ENCODE measurements at regions not wholly inside any gene's neighbourhood (a gene's known extent, or its start where the extent isn't known, plus 50 kb on each side); places are given as distances from the start of the nearest gene placed in this dataset.

DNA sequence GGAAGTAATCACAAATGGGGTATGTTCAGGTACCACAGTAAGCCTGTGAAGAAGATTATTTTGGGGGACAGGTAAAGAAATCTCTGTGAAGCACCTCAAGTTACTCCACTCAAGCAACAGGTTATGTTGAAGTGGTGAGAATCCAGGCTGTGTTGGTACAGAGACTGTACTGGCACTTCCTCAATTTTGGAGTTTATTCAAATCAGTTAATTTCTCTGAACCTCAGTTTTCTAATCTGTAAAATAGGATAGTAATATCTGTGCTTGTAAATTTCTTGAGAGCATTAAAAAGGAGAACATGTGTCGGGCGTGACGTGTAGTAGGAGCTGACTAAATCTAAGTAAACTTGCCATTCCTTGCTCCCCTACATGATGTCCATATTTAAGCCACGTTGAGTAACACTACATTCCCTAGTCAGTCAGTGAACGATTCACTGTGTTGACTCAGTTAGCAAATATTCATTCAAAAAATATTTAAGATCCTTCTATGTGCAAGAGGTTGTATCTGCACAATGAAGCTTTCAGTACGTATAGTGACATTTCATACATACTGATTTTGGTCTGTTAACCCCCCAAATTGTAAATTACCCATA is 504.2 kb downstream of the ZEB2 start:
- ATAC-seq (ENCODE audit: low FRiP score in 2 of 2) = no peak
- TF ChIP-seq POLR2AphosphoS5 (IDR thresholded peaks at IDR 0.05) (no peak), EP300 (IDR thresholded peaks at IDR 0.05) (no peak), POLR2A (IDR thresholded peaks at IDR 0.05) (no peak)
- TF ChIP-seq, protein P1, sequence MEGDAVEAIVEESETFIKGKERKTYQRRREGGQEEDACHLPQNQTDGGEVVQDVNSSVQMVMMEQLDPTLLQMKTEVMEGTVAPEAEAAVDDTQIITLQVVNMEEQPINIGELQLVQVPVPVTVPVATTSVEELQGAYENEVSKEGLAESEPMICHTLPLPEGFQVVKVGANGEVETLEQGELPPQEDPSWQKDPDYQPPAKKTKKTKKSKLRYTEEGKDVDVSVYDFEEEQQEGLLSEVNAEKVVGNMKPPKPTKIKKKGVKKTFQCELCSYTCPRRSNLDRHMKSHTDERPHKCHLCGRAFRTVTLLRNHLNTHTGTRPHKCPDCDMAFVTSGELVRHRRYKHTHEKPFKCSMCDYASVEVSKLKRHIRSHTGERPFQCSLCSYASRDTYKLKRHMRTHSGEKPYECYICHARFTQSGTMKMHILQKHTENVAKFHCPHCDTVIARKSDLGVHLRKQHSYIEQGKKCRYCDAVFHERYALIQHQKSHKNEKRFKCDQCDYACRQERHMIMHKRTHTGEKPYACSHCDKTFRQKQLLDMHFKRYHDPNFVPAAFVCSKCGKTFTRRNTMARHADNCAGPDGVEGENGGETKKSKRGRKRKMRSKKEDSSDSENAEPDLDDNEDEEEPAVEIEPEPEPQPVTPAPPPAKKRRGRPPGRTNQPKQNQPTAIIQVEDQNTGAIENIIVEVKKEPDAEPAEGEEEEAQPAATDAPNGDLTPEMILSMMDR (IDR thresholded peaks at IDR 0.05) = no peak
- Histone ChIP-seq H3K9me3 (no peaks in the 10 kb centered on the region), H3K4me3 (no peak overlapping the region), H3K27ac (no peak overlapping the region), H3K36me3 (no peaks in the 10 kb centered on the region), H3K27me3 (no peaks in the 10 kb centered on the region), H3K4me1 (no peaks in the 10 kb centered on the region)
- WGBS, 2 donors = 89 to 90% methylated on average over 6 of the region's 6 CpGs
- no peak for DNase-seq

DNA sequence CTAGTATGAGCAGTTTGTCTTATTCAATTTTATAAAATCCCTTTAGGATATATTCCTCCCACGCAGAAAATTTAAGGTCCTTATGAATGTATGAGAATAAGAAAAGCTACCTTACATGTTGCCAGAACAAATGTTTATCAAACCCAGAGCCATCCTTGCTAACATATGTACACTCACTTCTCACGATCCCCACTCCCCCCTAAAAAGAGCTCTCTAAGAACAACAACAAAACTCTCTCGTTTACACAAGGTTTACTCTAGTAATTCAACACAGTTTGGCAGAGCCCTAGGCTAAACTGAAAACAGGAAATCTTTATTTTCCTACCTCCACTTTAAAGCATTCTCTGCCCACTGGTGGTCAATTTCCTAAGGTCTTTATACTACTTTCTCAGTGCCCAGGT is 504.9 kb downstream of the ZEB2 start:
- H3K27me3 ChIP-seq = no peaks in the 10 kb centered on the region
- no peak overlapping the region for H3K27ac ChIP-seq
- no peaks in the 10 kb centered on the region for H3K36me3 ChIP-seq
- no peaks in the 10 kb centered on the region for H3K4me1 ChIP-seq
- DNase-seq (no peak), ATAC-seq (ENCODE audit: low FRiP score in 2 of 2) (no peak)
- TF ChIP-seq EP300 (IDR thresholded peaks at IDR 0.05) (no peak), POLR2A (IDR thresholded peaks at IDR 0.05) (no peak), POLR2AphosphoS5 (IDR thresholded peaks at IDR 0.05) (no peak)
- TF ChIP-seq, protein P1 (IDR thresholded peaks at IDR 0.05) = no peak
- 54 to 57% methylated on average over 3 of the region's 3 CpGs for WGBS, 2 donors
- no peaks in the 10 kb centered on the region for H3K9me3 ChIP-seq
- no peak overlapping the region for H3K4me3 ChIP-seq

DNA sequence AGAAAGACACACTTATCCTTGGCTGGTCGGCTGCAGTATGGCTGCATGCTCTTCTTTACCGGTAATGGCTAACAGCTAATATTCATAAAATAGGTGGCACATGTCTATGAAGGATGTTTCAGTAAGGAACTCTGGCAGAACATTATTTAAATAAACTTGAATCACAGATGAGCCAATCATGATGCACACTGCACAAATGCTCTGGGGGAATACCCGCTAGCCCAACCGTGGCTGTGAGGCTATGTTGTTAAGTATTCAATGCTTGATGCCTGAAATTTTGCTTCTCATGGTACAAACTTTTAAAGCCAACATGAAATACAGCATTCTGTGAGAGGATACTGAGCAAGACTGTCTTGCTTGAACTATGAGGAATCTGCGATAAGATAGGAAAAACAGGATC is 505.8 kb downstream of the ZEB2 start:
- 94 to 96% methylated on average over 5 of the region's 5 CpGs for WGBS, 2 donors
- Histone ChIP-seq H3K4me3 (no peak overlapping the region), H3K36me3 (no peaks in the 10 kb centered on the region), H3K4me1 (no peaks in the 10 kb centered on the region), H3K27ac (no peak overlapping the region), H3K27me3 (no peaks in the 10 kb centered on the region), H3K9me3 (no peaks in the 10 kb centered on the region)
- no peak for DNase-seq
- no peak for ATAC-seq (ENCODE audit: low FRiP score in 2 of 2)
- TF ChIP-seq POLR2AphosphoS5 (IDR thresholded peaks at IDR 0.05) (no peak), EP300 (IDR thresholded peaks at IDR 0.05) (no peak), POLR2A (IDR thresholded peaks at IDR 0.05) (no peak)

DNA sequence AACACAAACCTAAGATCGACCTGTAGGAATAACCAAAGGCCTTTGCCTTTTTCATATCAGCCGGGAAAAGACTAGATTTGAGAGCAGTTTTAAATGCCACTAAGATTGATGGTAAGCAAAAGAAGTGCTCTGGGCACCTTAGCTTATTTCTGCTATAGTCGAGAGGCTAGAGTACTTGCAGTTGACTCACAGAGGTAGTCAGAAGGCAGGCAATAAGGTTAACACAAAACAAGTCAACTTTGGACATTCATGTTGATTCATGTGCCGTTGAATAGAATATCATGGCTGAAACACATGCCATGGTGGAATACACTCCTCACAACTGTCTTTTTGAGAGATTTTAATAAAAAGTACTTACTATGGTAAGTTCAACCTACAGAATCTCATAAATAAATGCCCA is 507.6 kb downstream of the ZEB2 start:
- no peaks in the 10 kb centered on the region for H3K9me3 ChIP-seq
- H3K4me1 ChIP-seq = no peaks in the 10 kb centered on the region
- H3K27ac ChIP-seq = no peak overlapping the region
- H3K36me3 ChIP-seq = no peaks in the 10 kb centered on the region
- TF ChIP-seq POLR2AphosphoS5 (IDR thresholded peaks at IDR 0.05) = no peak
- TF ChIP-seq POLR2A (IDR thresholded peaks at IDR 0.05) = no peak
- TF ChIP-seq, protein P1 (IDR thresholded peaks at IDR 0.05) = no peak
- TF ChIP-seq EP300 (IDR thresholded peaks at IDR 0.05) = no peak
- DNase-seq (no peak), ATAC-seq (ENCODE audit: low FRiP score in 2 of 2) (no peak)
- H3K4me3 ChIP-seq = no peak overlapping the region
- H3K27me3 ChIP-seq = no peaks in the 10 kb centered on the region
- 92 to 99% methylated on average over 4 of the region's 4 CpGs for WGBS, 2 donors

DNA sequence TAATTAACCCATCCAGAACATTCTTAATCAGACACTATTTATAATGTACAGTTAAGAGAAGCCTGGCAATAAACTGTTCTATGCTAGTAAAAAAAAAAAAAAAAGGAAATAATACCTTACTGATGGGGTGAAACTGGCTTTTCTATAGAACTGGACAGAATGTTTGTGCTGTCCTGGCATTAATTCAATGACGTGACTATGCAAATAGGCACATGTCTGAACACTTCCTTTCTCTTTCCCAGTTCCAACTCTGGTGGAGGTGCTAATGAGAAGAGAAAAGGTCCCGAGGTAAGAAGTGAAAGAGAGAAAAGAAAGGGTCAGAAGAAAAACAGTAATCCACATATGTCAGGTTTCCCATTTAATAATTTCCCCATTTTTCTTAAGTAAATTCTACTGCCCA is 508.4 kb downstream of the ZEB2 start:
- DNase-seq = no peak
- ATAC-seq (ENCODE audit: low FRiP score in 2 of 2) = no peak
- Histone ChIP-seq H3K27me3 (no peaks in the 10 kb centered on the region), H3K36me3 (no peaks in the 10 kb centered on the region), H3K4me1 (no peaks in the 10 kb centered on the region), H3K9me3 (no peaks in the 10 kb centered on the region), H3K27ac (no peak overlapping the region), H3K4me3 (no peak overlapping the region)
- TF ChIP-seq POLR2AphosphoS5 (IDR thresholded peaks at IDR 0.05) (no peak), EP300 (IDR thresholded peaks at IDR 0.05) (no peak), POLR2A (IDR thresholded peaks at IDR 0.05) (no peak)
- TF ChIP-seq, protein P1 (IDR thresholded peaks at IDR 0.05) = no peak
- WGBS, 2 donors = 62 to 63% methylated on average over 2 of the region's 2 CpGs

All from upper lobe of left lung (tissue), 6 donors.